PC-3 (cell line): ENCODE measurements at regions not wholly inside any gene's neighbourhood (a gene's known extent, or its start where the extent isn't known, plus 50 kb on each side); places are given as distances from the start of the nearest gene placed in this dataset.

Experiments
- CTCF ChIP-seq: fragments of 300-600 bp; sonication (generic); conservative IDR thresholded peaks from 2 replicates; pipeline ENCODE4 v1.5.1; 2017; ENCODE audit warnings: antibody characterized with exemption, low read depth, mild to moderate bottlenecking, low read length
- EZH2 ChIP-seq: fragments of 300-600 bp; sonication (generic); IDR thresholded peaks from one replicate; pipeline ENCODE4 v1.6.1; 2017; ENCODE audit warnings: antibody characterized with exemption, mild to moderate bottlenecking, low read length; ENCODE audit not compliant: unreplicated experiment
- EZH2phosphoT487 ChIP-seq: fragments of 300-600 bp; sonication (generic); IDR thresholded peaks from 2 replicates; pipeline ENCODE4 v1.6.1; 2018; ENCODE audit warnings: mild to moderate bottlenecking, antibody characterized with exemption, low read length, borderline replicate concordance

DNA sequence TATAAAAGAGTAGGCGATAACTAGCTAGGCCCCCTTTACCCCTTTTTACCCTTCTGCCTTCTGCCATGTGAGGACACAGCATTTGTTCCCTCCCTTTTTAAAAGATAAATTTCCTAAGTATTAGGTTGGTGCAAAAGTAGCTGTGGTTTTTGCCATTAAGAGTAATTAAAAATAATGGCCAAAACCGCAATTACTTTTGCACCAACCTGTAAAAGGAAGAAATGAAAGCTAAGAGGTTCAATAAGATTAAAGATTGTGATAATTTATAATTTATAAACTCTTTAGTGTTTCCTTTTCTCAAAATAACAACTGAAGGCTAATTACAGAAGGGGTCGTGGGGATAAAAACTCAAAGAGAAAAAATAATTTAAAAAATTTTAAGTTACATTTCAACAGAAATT is 283.5 kb upstream of the PDZRN3 start:
- TF ChIP-seq CTCF: no peak
- no peak for TF ChIP-seq EZH2phosphoT487
- no peak for TF ChIP-seq EZH2
